ENCODE measurements at regions not wholly inside any gene's neighbourhood (a gene's known extent, or its start where the extent isn't known, plus 50 kb on each side); places are given as distances from the start of the nearest gene placed in this dataset.

GRCh38 chr1:53408013-53408754 is 51.0 kb upstream of the DMRTB1 start:
- Histone ChIP-seq H3K9ac (ENCODE audit: low read length) (no peak overlapping the region), H3F3A (ENCODE audit: insufficient read depth, low read length) (no peaks in the 10 kb centered on the region), H3K27ac (ENCODE audit: low read depth, low read length, poor library complexity, severe bottlenecking) (no peak overlapping the region), H3K9me2 (ENCODE audit: low read depth, low read length) (no peaks in the 10 kb centered on the region), H3K4me3 (ENCODE audit: low read depth, low read length, poor library complexity, severe bottlenecking) (no peak overlapping the region), H4K20me1 (ENCODE audit: insufficient read depth, low read length) (no peaks in the 10 kb centered on the region), H3K4me2 (ENCODE audit: low read length) (no peak overlapping the region), H2AFZ (ENCODE audit: low read length) (no peak overlapping the region), H3K27me3 (ENCODE audit: insufficient read depth, low read length) (peaks cover 9% of the 10 kb centered on the region), H3K4me1 (ENCODE audit: insufficient read depth, low read length, severe bottlenecking) (no peaks in the 10 kb centered on the region), H3K36me3 (ENCODE audit: insufficient read depth, low read length) (no peaks in the 10 kb centered on the region), H3K9me3 (ENCODE audit: low read length) (no peaks in the 10 kb centered on the region), H3K79me2 (ENCODE audit: insufficient read depth, low read length) (no peaks in the 10 kb centered on the region)
- TF ChIP-seq, protein P1, sequence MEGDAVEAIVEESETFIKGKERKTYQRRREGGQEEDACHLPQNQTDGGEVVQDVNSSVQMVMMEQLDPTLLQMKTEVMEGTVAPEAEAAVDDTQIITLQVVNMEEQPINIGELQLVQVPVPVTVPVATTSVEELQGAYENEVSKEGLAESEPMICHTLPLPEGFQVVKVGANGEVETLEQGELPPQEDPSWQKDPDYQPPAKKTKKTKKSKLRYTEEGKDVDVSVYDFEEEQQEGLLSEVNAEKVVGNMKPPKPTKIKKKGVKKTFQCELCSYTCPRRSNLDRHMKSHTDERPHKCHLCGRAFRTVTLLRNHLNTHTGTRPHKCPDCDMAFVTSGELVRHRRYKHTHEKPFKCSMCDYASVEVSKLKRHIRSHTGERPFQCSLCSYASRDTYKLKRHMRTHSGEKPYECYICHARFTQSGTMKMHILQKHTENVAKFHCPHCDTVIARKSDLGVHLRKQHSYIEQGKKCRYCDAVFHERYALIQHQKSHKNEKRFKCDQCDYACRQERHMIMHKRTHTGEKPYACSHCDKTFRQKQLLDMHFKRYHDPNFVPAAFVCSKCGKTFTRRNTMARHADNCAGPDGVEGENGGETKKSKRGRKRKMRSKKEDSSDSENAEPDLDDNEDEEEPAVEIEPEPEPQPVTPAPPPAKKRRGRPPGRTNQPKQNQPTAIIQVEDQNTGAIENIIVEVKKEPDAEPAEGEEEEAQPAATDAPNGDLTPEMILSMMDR (IDR thresholded peaks at IDR 0.05; ENCODE audit: low read length) = no peak
- TF ChIP-seq EZH2 (IDR thresholded peaks at IDR 0.05; ENCODE audit: borderline replicate concordance, low read length) = no peak

GRCh38 chr1:53408755-53409129 is 50.5 kb upstream of the DMRTB1 start:
- Histone ChIP-seq H3K36me3 (ENCODE audit: insufficient read depth, low read length) (no peaks in the 10 kb centered on the region), H3K4me1 (ENCODE audit: insufficient read depth, low read length, severe bottlenecking) (no peaks in the 10 kb centered on the region), H4K20me1 (ENCODE audit: insufficient read depth, low read length) (no peaks in the 10 kb centered on the region), H3F3A (ENCODE audit: insufficient read depth, low read length) (no peaks in the 10 kb centered on the region), H3K79me2 (ENCODE audit: insufficient read depth, low read length) (no peaks in the 10 kb centered on the region), H2AFZ (ENCODE audit: low read length) (no peak overlapping the region), H3K4me3 (ENCODE audit: low read depth, low read length, poor library complexity, severe bottlenecking) (no peak overlapping the region), H3K9ac (ENCODE audit: low read length) (no peak overlapping the region), H3K27me3 (ENCODE audit: insufficient read depth, low read length) (peaks cover 9% of the 10 kb centered on the region), H3K9me2 (ENCODE audit: low read depth, low read length) (no peaks in the 10 kb centered on the region), H3K4me2 (ENCODE audit: low read length) (no peak overlapping the region), H3K27ac (ENCODE audit: low read depth, low read length, poor library complexity, severe bottlenecking) (no peak overlapping the region), H3K9me3 (ENCODE audit: low read length) (no peaks in the 10 kb centered on the region)
- no peak for TF ChIP-seq EZH2 (IDR thresholded peaks at IDR 0.05; ENCODE audit: borderline replicate concordance, low read length)
- TF ChIP-seq, protein P1 (IDR thresholded peaks at IDR 0.05; ENCODE audit: low read length) = no peak

DNA sequence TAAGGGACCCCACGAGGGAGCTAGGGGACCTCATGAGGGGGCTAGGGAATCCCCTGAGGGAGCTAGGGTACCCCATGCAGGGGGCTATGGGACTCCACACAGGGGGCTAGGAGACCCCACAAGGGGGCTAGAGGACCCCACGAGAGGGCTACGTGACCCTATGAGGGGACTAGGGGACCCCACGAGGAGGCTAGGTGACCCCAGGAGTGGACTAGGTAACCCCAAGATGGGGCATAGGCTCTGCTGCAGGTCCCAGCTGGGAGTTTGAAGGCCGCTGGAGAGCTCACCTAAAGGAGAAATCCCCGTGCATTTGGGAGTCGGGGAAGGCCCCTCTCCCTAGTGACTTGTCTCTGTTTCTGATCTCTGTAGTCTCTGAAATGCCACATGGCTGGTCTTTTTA is 50.0 kb upstream of the DMRTB1 start:
- Histone ChIP-seq H3K27me3 (ENCODE audit: insufficient read depth, low read length) (peaks cover 9% of the 10 kb centered on the region), H3F3A (ENCODE audit: insufficient read depth, low read length) (no peaks in the 10 kb centered on the region), H3K9ac (ENCODE audit: low read length) (no peak overlapping the region), H3K4me1 (ENCODE audit: insufficient read depth, low read length, severe bottlenecking) (no peaks in the 10 kb centered on the region), H3K9me2 (ENCODE audit: low read depth, low read length) (no peaks in the 10 kb centered on the region), H3K4me2 (ENCODE audit: low read length) (no peak overlapping the region), H3K36me3 (ENCODE audit: insufficient read depth, low read length) (no peaks in the 10 kb centered on the region), H4K20me1 (ENCODE audit: insufficient read depth, low read length) (no peaks in the 10 kb centered on the region), H3K9me3 (ENCODE audit: low read length) (no peaks in the 10 kb centered on the region), H3K79me2 (ENCODE audit: insufficient read depth, low read length) (no peaks in the 10 kb centered on the region), H2AFZ (ENCODE audit: low read length) (no peak overlapping the region), H3K27ac (ENCODE audit: low read depth, low read length, poor library complexity, severe bottlenecking) (no peak overlapping the region), H3K4me3 (ENCODE audit: low read depth, low read length, poor library complexity, severe bottlenecking) (no peak overlapping the region)
- no peak for TF ChIP-seq EZH2 (IDR thresholded peaks at IDR 0.05; ENCODE audit: borderline replicate concordance, low read length)
- TF ChIP-seq, protein P1 (IDR thresholded peaks at IDR 0.05; ENCODE audit: low read length) = no peak

Measured in OCI-LY1 (cell line).